IMR-90 (cell line): ENCODE measurements at regions not wholly inside any gene's neighbourhood (a gene's known extent, or its start where the extent isn't known, plus 50 kb on each side); places are given as distances from the start of the nearest gene placed in this dataset.

Source experiments
- ATAC-seq: fragments of 200-7000 bp; cut with Tn5 transposase; 2 replicates; pipeline ENCODE4 v1.9.1; 2020; ENCODE audit warnings: low read depth, mild to moderate bottlenecking, moderate library complexity
- BruUV-seq: library from RNA; stranded (reverse); fragments of 400-500 nt; replicated peaks from 2 replicates; lab custom pipeline; 2021; lab: Mats Ljungman, UMichigan
- CTCF ChIA-PET: fragments of 300-600 bp; formaldehyde crosslinking; extraction: SDS; loops from one replicate; lab custom pipeline; 2021; ENCODE audit warnings: antibody characterized with exemption; lab: Yijun Ruan, JAX
- POLR2A ChIA-PET: fragments of 300-600 bp; sonication (Branson Sonifier 250); formaldehyde crosslinking; loops from one replicate; lab custom pipeline; 2022; ENCODE audit warnings: antibody characterized with exemption; ENCODE audit not compliant: unreplicated experiment; lab: Charles Lee
- DNase-seq: peaks from one replicate; pipeline ENCODE4 v3.0.0; 2013
- H2AFZ ChIP-seq: replicated peaks from 2 replicates; pipeline ENCODE3; 2013; ENCODE audit warnings: low read length, mild to moderate bottlenecking; ENCODE audit not compliant: poor library complexity
- H2AK5ac ChIP-seq: 2 replicates; pipeline ENCODE4 v1.6.1; 2013; ENCODE audit warnings: low read depth, low read length, inconsistent platforms
- H2AK9ac ChIP-seq: replicated peaks from 2 replicates; pipeline ENCODE3; 2013; ENCODE audit warnings: mild to moderate bottlenecking, low read depth, low read length, moderate library complexity; ENCODE audit not compliant: poor library complexity
- H2BK120ac ChIP-seq: 2 replicates; pipeline ENCODE4 v1.6.1; 2013; ENCODE audit warnings: low read depth, low read length, inconsistent platforms
- H2BK15ac ChIP-seq: 3 replicates; pipeline ENCODE4 v1.6.1; 2013; ENCODE audit warnings: low read depth, low read length, inconsistent platforms
- H2BK20ac ChIP-seq: 2 replicates; pipeline ENCODE4 v1.6.1; 2013; ENCODE audit warnings: low read depth, mild to moderate bottlenecking, inconsistent platforms, low read length, moderate library complexity
- H2BK5ac ChIP-seq: 2 replicates; pipeline ENCODE4 v1.6.1; 2013; ENCODE audit warnings: mild to moderate bottlenecking, low read depth, low read length, inconsistent platforms; ENCODE audit not compliant: poor library complexity, severe bottlenecking
- H3K14ac ChIP-seq: replicated peaks from 2 replicates; pipeline ENCODE4 v1.6.1; 2013; ENCODE audit warnings: low read depth, low read length, inconsistent platforms
- H3K18ac ChIP-seq: 2 replicates; pipeline ENCODE4 v1.6.1; 2013; ENCODE audit warnings: low read depth, low read length, control low read depth
- H3K23ac ChIP-seq: 2 replicates; pipeline ENCODE4 v1.6.1; 2013; ENCODE audit warnings: low read depth, low read length, inconsistent platforms
- H3K27ac ChIP-seq: 2 replicates; pipeline ENCODE4 v1.5.1; 2013; ENCODE audit warnings: mild to moderate bottlenecking, control low read depth, low read length; ENCODE audit not compliant: insufficient read depth
- H3K27me3 ChIP-seq: 2 replicates; pipeline ENCODE4 v1.6.1; 2013; ENCODE audit warnings: low read length; ENCODE audit not compliant: control insufficient read depth, insufficient read depth
- H3K36me3 ChIP-seq: 2 replicates; pipeline ENCODE4 v1.6.1; 2013; ENCODE audit warnings: low read length, mixed read lengths; ENCODE audit not compliant: control insufficient read depth, insufficient read depth
- H3K4ac ChIP-seq: 2 replicates; pipeline ENCODE4 v1.6.1; 2013; ENCODE audit warnings: low read depth, low read length, inconsistent platforms
- H3K4me1 ChIP-seq: 2 replicates; pipeline ENCODE4 v1.6.1; 2013; ENCODE audit warnings: low read length, mixed read lengths; ENCODE audit not compliant: control insufficient read depth, insufficient read depth
- H3K4me2 ChIP-seq: 2 replicates; pipeline ENCODE4 v1.6.1; 2013; ENCODE audit warnings: low read depth, mild to moderate bottlenecking, control low read depth, low read length, moderate library complexity
- H3K4me3 ChIP-seq: 2 replicates; pipeline ENCODE4 v1.5.1; 2013; ENCODE audit warnings: low read depth, mild to moderate bottlenecking, control low read depth, low read length, moderate library complexity; ENCODE audit not compliant: insufficient read depth
- H3K56ac ChIP-seq: 2 replicates; pipeline ENCODE4 v1.6.1; 2013; ENCODE audit warnings: low read length, inconsistent platforms; ENCODE audit not compliant: insufficient read depth; ENCODE audit errors: extremely low read depth
- H3K79me1 ChIP-seq, 2 experiments: 2 replicates each; pipeline ENCODE4 v1.6.1; 2013; ENCODE audit warnings: low read length in 2 of 2, inconsistent platforms in 1 of 2, low read depth in 1 of 2
- H3K9ac ChIP-seq: 2 replicates; pipeline ENCODE4 v1.6.1; 2013; ENCODE audit warnings: low read depth, low read length, control low read depth
- H3K9me1 ChIP-seq: 2 replicates; pipeline ENCODE4 v1.6.1; 2013; ENCODE audit warnings: low read length, inconsistent platforms; ENCODE audit not compliant: insufficient read depth
- H3K9me3 ChIP-seq: 2 replicates; pipeline ENCODE4 v1.6.1; 2013; ENCODE audit warnings: low read length; ENCODE audit not compliant: control insufficient read depth, insufficient read depth
- H4K20me1 ChIP-seq: 2 replicates; pipeline ENCODE4 v1.6.1; 2013; ENCODE audit warnings: low read length, inconsistent platforms; ENCODE audit not compliant: insufficient read depth
- H4K5ac ChIP-seq: 2 replicates; pipeline ENCODE4 v1.6.1; 2013; ENCODE audit warnings: mild to moderate bottlenecking, low read depth, low read length, control low read depth
- H4K8ac ChIP-seq, 2 experiments: 2 replicates each; pipeline ENCODE4 v1.6.1; 2013; ENCODE audit warnings: low read depth in 2 of 2, low read length in 2 of 2, control low read depth in 1 of 2, inconsistent platforms in 1 of 2
- H4K91ac ChIP-seq: 2 replicates; pipeline ENCODE4 v1.6.1; 2013; ENCODE audit warnings: low read depth, low read length, inconsistent platforms; ENCODE audit not compliant: insufficient read depth
- BHLHE40 ChIP-seq: fragments of 150-350 bp; IDR thresholded peaks from 2 replicates; pipeline ENCODE4 v1.6.1; 2016; ENCODE audit warnings: mild to moderate bottlenecking, low read depth, low read length
- CHD1 ChIP-seq: IDR thresholded peaks from 2 replicates; pipeline ENCODE4 v1.6.1; 2012; ENCODE audit warnings: low read depth, low read length, improper control_type of control experiment
- FOS ChIP-seq: fragments of 150-350 bp; IDR thresholded peaks from 2 replicates; pipeline ENCODE4 v1.6.1; 2016; ENCODE audit warnings: low read depth, low read length
- MAFK ChIP-seq: IDR thresholded peaks from 2 replicates; pipeline ENCODE4 v1.6.1; 2012; ENCODE audit warnings: low read depth, low read length, improper control_type of control experiment
- MAZ ChIP-seq: IDR thresholded peaks from 2 replicates; pipeline ENCODE4 v1.6.1; 2012; ENCODE audit warnings: low read depth, mild to moderate bottlenecking, low read length, improper control_type of control experiment, moderate library complexity, borderline replicate concordance
- MXI1 ChIP-seq: IDR thresholded peaks from 2 replicates; pipeline ENCODE4 v1.6.1; 2012; ENCODE audit warnings: low read depth, mild to moderate bottlenecking, low read length, moderate library complexity, borderline replicate concordance
- POLR2A ChIP-seq: IDR thresholded peaks from 2 replicates; pipeline ENCODE4 v1.6.1; 2012; ENCODE audit warnings: mild to moderate bottlenecking, low read depth, low read length
- RAD21 ChIP-seq: IDR thresholded peaks from 2 replicates; pipeline ENCODE4 v1.6.1; 2012; ENCODE audit warnings: low read length, improper control_type of control experiment
- RCOR1 ChIP-seq: IDR thresholded peaks from 2 replicates; pipeline ENCODE4 v1.6.1; 2012; ENCODE audit warnings: mild to moderate bottlenecking, low read length, improper control_type of control experiment; ENCODE audit not compliant: insufficient replicate concordance
- RFX5 ChIP-seq: IDR thresholded peaks from 2 replicates; pipeline ENCODE4 v1.8.0; 2012; ENCODE audit warnings: low read depth, mild to moderate bottlenecking, low read length, moderate library complexity
- SMC3 ChIP-seq: fragments of 150-350 bp; IDR thresholded peaks from 2 replicates; pipeline ENCODE4 v1.6.1; 2016; ENCODE audit warnings: low read depth, mild to moderate bottlenecking, antibody characterized with exemption, low read length, moderate library complexity
- WGBS, 2 experiments: methylation state at CpG; one replicate each; pipeline versions ENCODE4 v1.1.5 to v1.1.7; 2013; ENCODE audit warnings: missing lambda C conversion rate in 2 of 2; ENCODE audit not compliant: insufficient read length in 1 of 2; ENCODE audit errors: extremely low coverage in 2 of 2; 5-methylcytosine and 5-hydroxymethylcytosine counted together
- dilution Hi-C: fragments of 300-500 bp; cut with HindIII; formaldehyde crosslinking; loops from one replicate; pipeline ENCODE4 v1.14.3; 2018; ENCODE audit warnings: low sequenced_read_pairs; ENCODE audit not compliant: unreplicated experiment
- in situ Hi-C: fragments of 300-500 bp; cut with MboI; formaldehyde crosslinking; loops from 3 replicates; pipeline ENCODE4 v1.14.3; 2019; ENCODE audit warnings: low sequenced_read_pairs, inconsistent platforms, mixed read lengths
- intact Hi-C: fragments of 100-400 bp; cut with micrococcal nuclease; formaldehyde crosslinking; loops from 2 replicates; pipeline ENCODE4 v1.10.0; 2022
- TF ChIP-seq, protein P1 (sequence below): conservative IDR thresholded peaks from 2 replicates; pipeline ENCODE4 v1.5.1; 2012; ENCODE audit warnings: mild to moderate bottlenecking, low read depth, low read length, improper control_type of control experiment
- TF ChIP-seq, protein P2 (sequence below): fragments of 150-350 bp; IDR thresholded peaks from 2 replicates; pipeline ENCODE4 v1.6.1; 2016; ENCODE audit warnings: low read depth, mild to moderate bottlenecking, low read length, moderate library complexity, borderline replicate concordance
- TF ChIP-seq, protein P3 (sequence below): fragments of 150-350 bp; IDR thresholded peaks from 2 replicates; pipeline ENCODE4 v1.6.1; 2017; ENCODE audit warnings: mild to moderate bottlenecking, antibody characterized with exemption, low read length, low read depth

DNA sequence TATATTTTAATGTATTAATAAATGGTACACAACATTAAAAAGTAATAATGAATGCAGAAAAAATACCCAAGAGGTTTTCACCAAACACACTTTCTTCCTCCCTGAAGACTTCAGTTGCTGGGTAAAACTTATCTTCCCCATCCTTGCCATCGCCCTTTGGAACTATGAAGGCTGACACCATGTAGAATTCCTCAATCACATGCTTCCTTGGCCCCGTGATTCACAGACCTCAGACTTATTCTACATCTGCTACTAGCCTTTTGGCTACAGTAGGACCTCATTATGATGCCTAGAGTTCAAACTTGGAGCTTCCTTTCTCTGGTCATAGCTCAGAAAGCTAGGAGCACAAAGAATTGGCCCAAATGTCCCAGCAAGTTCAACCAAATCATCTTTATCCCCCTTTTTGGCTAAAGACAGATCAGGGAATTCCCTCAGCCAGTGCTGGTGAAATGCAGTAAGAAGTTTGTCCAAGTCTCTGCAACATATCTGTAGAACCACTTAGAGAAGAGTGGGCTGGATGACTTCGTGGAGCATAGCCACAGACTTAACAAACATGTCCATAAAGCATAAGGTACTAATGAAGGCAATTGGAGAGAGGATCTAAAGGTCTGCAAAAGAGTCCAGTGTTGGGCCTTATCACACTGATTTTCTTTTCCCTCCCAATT is 253.5 kb downstream of the SEC61B start:
- H4K91ac ChIP-seq = no peak overlapping the region
- no peak overlapping the region for H3K27ac ChIP-seq
- POLR2A ChIA-PET = no interaction called here
- H2BK5ac ChIP-seq = no peak overlapping the region
- no peaks in the 10 kb centered on the region for H3K36me3 ChIP-seq
- H2BK20ac ChIP-seq = no peak overlapping the region
- WGBS, 2 experiments = 50% methylated on average over 2 of the region's 3 CpGs; no CpG with 5 or more reads in 1 of the 2 experiments
- H3K9me1 ChIP-seq = no peaks in the 10 kb centered on the region
- in situ Hi-C loops = no loop called here
- no peak overlapping the region for H2AK5ac ChIP-seq
- BruUV-seq = no TSS peak
- H2BK120ac ChIP-seq = no peak overlapping the region
- no peak overlapping the region for H3K9ac ChIP-seq
- no peak overlapping the region for H3K4me2 ChIP-seq
- H4K20me1 ChIP-seq = no peaks in the 10 kb centered on the region
- no peak overlapping the region for H3K56ac ChIP-seq
- no peak overlapping the region for H3K4ac ChIP-seq
- H4K5ac ChIP-seq = no peak overlapping the region
- H3K18ac ChIP-seq = no peak overlapping the region
- dilution Hi-C loops = no loop called here
- intact Hi-C loops = no loop called here
- H2AK9ac ChIP-seq = no peak overlapping the region
- H4K8ac ChIP-seq = no peak overlapping the region
- TF ChIP-seq, protein P1, sequence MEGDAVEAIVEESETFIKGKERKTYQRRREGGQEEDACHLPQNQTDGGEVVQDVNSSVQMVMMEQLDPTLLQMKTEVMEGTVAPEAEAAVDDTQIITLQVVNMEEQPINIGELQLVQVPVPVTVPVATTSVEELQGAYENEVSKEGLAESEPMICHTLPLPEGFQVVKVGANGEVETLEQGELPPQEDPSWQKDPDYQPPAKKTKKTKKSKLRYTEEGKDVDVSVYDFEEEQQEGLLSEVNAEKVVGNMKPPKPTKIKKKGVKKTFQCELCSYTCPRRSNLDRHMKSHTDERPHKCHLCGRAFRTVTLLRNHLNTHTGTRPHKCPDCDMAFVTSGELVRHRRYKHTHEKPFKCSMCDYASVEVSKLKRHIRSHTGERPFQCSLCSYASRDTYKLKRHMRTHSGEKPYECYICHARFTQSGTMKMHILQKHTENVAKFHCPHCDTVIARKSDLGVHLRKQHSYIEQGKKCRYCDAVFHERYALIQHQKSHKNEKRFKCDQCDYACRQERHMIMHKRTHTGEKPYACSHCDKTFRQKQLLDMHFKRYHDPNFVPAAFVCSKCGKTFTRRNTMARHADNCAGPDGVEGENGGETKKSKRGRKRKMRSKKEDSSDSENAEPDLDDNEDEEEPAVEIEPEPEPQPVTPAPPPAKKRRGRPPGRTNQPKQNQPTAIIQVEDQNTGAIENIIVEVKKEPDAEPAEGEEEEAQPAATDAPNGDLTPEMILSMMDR = no peak
- TF ChIP-seq RFX5 (no peak), RAD21 (no peak), MAZ (no peak), POLR2A (no peak), BHLHE40 (no peak), CHD1 (no peak), FOS (no peak), RCOR1 (no peak), MXI1 (no peak), SMC3 (no peak), MAFK (no peak)
- TF ChIP-seq, protein P2, sequence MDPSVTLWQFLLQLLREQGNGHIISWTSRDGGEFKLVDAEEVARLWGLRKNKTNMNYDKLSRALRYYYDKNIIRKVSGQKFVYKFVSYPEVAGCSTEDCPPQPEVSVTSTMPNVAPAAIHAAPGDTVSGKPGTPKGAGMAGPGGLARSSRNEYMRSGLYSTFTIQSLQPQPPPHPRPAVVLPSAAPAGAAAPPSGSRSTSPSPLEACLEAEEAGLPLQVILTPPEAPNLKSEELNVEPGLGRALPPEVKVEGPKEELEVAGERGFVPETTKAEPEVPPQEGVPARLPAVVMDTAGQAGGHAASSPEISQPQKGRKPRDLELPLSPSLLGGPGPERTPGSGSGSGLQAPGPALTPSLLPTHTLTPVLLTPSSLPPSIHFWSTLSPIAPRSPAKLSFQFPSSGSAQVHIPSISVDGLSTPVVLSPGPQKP = no peak
- TF ChIP-seq, protein P3, sequence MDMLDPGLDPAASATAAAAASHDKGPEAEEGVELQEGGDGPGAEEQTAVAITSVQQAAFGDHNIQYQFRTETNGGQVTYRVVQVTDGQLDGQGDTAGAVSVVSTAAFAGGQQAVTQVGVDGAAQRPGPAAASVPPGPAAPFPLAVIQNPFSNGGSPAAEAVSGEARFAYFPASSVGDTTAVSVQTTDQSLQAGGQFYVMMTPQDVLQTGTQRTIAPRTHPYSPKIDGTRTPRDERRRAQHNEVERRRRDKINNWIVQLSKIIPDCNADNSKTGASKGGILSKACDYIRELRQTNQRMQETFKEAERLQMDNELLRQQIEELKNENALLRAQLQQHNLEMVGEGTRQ = no peak
- no peaks in the 10 kb centered on the region for H3K79me1 ChIP-seq
- no peaks in the 10 kb centered on the region for H3K4me1 ChIP-seq
- no peak overlapping the region for H3K14ac ChIP-seq
- no peaks in the 10 kb centered on the region for H3K9me3 ChIP-seq
- DNase-seq (no peak), ATAC-seq (no peak)
- no peak overlapping the region for H2AFZ ChIP-seq
- H2BK15ac ChIP-seq = no peak overlapping the region
- CTCF ChIA-PET = no interaction called here
- H3K27me3 ChIP-seq = peaks cover 26% of the 10 kb centered on the region
- no peak overlapping the region for H3K4me3 ChIP-seq
- H3K23ac ChIP-seq = no peak overlapping the region
